Upper lobe of left lung (tissue), 6 donors: ENCODE measurements at regions not wholly inside any gene's neighbourhood (a gene's known extent, or its start where the extent isn't known, plus 50 kb on each side); places are given as distances from the start of the nearest gene placed in this dataset.

Source experiments
- ATAC-seq, 2 donors: fragments of 200-7000 bp; cut with Tn5 transposase; one replicate each; pipeline ENCODE4 v1.9.1; 2022; ENCODE audit warnings: mild to moderate bottlenecking in 2 of 2, moderate library complexity in 2 of 2; ENCODE audit not compliant: low FRiP score in 2 of 2
- DNase-seq, 2 donors: peaks; one replicate each; pipeline ENCODE4 v3.0.0-alpha.2; 2019 to 2020
- H3K27ac ChIP-seq, 4 donors: fragments of 200-600 bp; sonication (generic); one replicate each; pipeline ENCODE4 v1.5.1; 2016 to 2019
- H3K27me3 ChIP-seq, 4 donors: fragments of 200-600 bp; sonication (generic); one replicate each; pipeline ENCODE4 v1.5.1; 2017 to 2019
- H3K36me3 ChIP-seq, 4 donors: fragments of 200-600 bp; sonication (generic); one replicate each; pipeline ENCODE4 v1.5.1; 2016 to 2019
- H3K4me1 ChIP-seq, 4 donors: fragments of 200-600 bp; sonication (generic); one replicate each; pipeline ENCODE4 v1.5.1; 2018 to 2019
- H3K4me3 ChIP-seq, 4 donors: fragments of 200-600 bp; sonication (generic); one replicate each; pipeline ENCODE4 v1.5.1; 2017 to 2019; ENCODE audit warnings: mild to moderate bottlenecking in 2 of 4, moderate library complexity in 1 of 4
- H3K9me3 ChIP-seq, 4 donors: fragments of 200-600 bp; sonication (generic); one replicate each; pipeline ENCODE4 v1.5.1; 2018 to 2019
- CTCF ChIP-seq, 6 experiments: fragments of 450-650 bp in 4 of 6; fragments of 200-600 bp in 2 of 6; sonication (generic) in 2 of 6; IDR thresholded peaks; one replicate each; pipeline ENCODE4 v1.5.1; 2016 to 2019; ENCODE audit warnings: antibody characterized with exemption in 6 of 6
- EP300 ChIP-seq, 4 donors: sonication (generic); formaldehyde crosslinking; IDR thresholded peaks; one replicate each; pipeline ENCODE4 v1.5.1; 2017; ENCODE audit warnings: antibody characterized with exemption in 4 of 4, control low read depth in 2 of 4
- POLR2A ChIP-seq, 4 donors: fragments of 450-650 bp; IDR thresholded peaks; one replicate each; pipeline ENCODE4 v1.5.1; 2016 to 2017; ENCODE audit warnings: antibody characterized with exemption in 4 of 4, mild to moderate bottlenecking in 2 of 4
- POLR2AphosphoS5 ChIP-seq, 2 donors: sonication (generic); formaldehyde crosslinking; IDR thresholded peaks; one replicate each; pipeline ENCODE4 v1.5.1; 2017; ENCODE audit warnings: antibody characterized with exemption in 2 of 2
- WGBS, 2 donors: methylation state at CpG; one replicate each; pipeline ENCODE4 v1.1.5; 2017 to 2018; 5-methylcytosine and 5-hydroxymethylcytosine counted together
- donor health status: DM: no; HTN: no; CAD: no; lungs with moderate emphysema.
- donor health status: DM: no; HTN: yes; CAD: no; lungs with severe emphysema.

GRCh38 chr12:125633686-125634085 lies 568.5 kb downstream of the AACS start:
- ATAC-seq (no peak), DNase-seq (peak in 1 of 2 donors; percentile 75)
- Histone ChIP-seq H3K36me3 (no peaks in the 10 kb centered on the region), H3K4me3 (no peak overlapping the region), H3K4me1 (no peaks in the 10 kb centered on the region), H3K27ac (no peak overlapping the region), H3K9me3 (no peaks in the 10 kb centered on the region), H3K27me3 (no peaks in the 10 kb centered on the region)
- TF ChIP-seq POLR2AphosphoS5 (IDR thresholded peaks at IDR 0.05) (no peak), EP300 (IDR thresholded peaks at IDR 0.05) (no peak), CTCF (IDR thresholded peaks at IDR 0.05) (no peak), POLR2A (IDR thresholded peaks at IDR 0.05) (no peak)

DNA sequence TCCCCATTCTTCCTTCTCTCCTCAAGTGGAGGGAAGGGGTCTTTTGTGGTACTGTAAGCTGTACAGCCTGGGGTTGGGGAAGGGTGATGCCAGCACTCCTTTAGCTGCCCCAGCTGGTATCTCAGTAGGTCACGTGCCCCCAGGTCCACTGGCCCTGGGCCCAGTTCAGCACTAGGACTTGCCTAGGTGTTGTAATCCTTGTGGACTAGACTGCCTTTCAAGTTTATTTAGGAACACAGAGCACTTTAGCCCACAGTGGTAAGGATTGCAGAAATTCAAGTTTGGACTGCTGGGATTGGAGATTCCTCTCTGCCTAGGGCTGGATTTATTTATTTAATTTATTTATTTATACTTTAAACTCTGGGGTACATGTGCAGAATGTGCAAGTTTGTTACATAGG lies 569.6 kb downstream of the AACS start:
- TF ChIP-seq POLR2AphosphoS5 (IDR thresholded peaks at IDR 0.05) (no peak), CTCF (IDR thresholded peaks at IDR 0.05) (no peak), EP300 (IDR thresholded peaks at IDR 0.05) (no peak), POLR2A (IDR thresholded peaks at IDR 0.05) (no peak)

DNA sequence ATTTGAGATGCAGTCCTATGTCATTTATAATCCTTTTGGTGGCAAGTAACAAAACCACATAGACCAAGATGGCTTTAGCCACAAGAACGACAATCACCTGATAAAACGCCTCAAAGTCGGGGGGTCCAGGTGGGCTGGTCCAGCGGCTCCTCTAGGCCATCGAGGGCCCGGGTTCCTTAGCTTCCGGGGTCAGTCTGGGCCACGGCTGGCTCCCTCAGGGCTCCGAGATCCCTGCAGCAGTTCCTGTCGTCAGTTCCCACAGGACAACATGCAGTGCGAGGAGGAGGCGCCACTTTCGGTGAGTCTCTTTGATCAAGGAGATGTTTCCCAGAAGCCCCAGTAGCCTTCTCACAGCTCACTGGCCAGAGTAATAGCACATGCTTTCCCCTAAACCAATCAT lies 574.6 kb downstream of the AACS start:
- no peak for TF ChIP-seq POLR2AphosphoS5 (IDR thresholded peaks at IDR 0.05)
- no peak for TF ChIP-seq POLR2A (IDR thresholded peaks at IDR 0.05)
- TF ChIP-seq CTCF (IDR thresholded peaks at IDR 0.05) = no peak
- no peak for TF ChIP-seq EP300 (IDR thresholded peaks at IDR 0.05)
- Histone ChIP-seq H3K4me3 (no peak overlapping the region), H3K27me3 (no peaks in the 10 kb centered on the region), H3K27ac (no peak overlapping the region), H3K36me3 (no peaks in the 10 kb centered on the region), H3K4me1 (no peaks in the 10 kb centered on the region), H3K9me3 (no peaks in the 10 kb centered on the region)
- 77 to 86% methylated on average over 7 to 13 of the region's 13 CpGs for WGBS, 2 donors
- DNase-seq (peak in 1 of 2 donors; percentile 46), ATAC-seq (no peak)

More for the DNA sequence above, 569.6 kb downstream of the AACS start:
- Histone ChIP-seq H3K4me1 (no peaks in the 10 kb centered on the region), H3K4me3 (no peak overlapping the region), H3K27ac (no peak overlapping the region), H3K9me3 (no peaks in the 10 kb centered on the region), H3K27me3 (no peaks in the 10 kb centered on the region), H3K36me3 (no peaks in the 10 kb centered on the region)
- peak in 1 of 2 donors; percentile 66 for DNase-seq
- no peak for ATAC-seq
- 64% methylated on average over 1 of the region's 1 CpG; no CpG with 5 or more reads in 1 of the 2 donors for WGBS, 2 donors

DNA sequence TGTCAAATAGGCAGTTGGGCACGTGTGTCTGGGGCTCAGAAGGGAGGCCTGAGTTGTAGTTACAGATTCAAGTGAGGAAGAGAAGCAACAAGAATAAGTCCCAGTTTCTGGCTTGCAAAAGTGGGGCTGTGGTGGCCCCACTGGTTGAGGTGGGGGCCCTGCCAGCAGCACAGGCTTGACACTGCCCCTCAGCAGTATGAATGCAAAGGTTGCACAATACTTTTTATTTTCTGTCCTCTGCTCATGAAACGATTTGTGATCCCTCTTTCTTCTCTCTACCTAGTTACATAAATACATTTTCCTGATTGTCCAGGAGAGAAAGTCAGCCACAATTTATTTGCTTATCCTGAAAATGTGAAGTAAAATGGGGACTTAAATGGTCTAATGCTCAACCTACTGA lies 577.8 kb downstream of the AACS start:
- Histone ChIP-seq H3K4me3 (no peak overlapping the region), H3K36me3 (no peaks in the 10 kb centered on the region), H3K4me1 (no peaks in the 10 kb centered on the region), H3K9me3 (no peaks in the 10 kb centered on the region), H3K27ac (no peak overlapping the region), H3K27me3 (no peaks in the 10 kb centered on the region)
- no peak for DNase-seq
- no peak for TF ChIP-seq POLR2A (IDR thresholded peaks at IDR 0.05)
- no peak for ATAC-seq
- 64 to 71% methylated on average over 2 of the region's 2 CpGs for WGBS, 2 donors

DNA sequence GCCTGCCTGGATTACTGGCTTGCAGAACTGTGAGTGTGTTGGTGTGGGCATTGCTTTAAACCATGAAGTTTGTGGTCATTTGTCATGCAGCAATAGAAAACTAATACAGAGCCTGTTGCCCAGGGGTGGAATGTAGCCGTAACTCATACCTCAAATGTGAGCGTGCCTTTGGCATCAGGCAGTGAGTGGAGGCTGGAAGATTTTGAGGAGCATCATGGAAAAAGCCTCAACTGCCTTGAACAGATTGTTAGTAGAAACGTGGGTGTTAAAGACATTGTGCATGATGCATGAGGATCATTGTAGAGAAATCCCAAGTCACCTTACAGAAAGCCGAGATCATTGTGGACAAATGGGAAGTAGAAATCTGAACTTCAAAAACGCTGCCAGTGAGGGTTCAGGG lies 580.5 kb downstream of the AACS start:
- Histone ChIP-seq H3K36me3 (no peaks in the 10 kb centered on the region), H3K27me3 (no peaks in the 10 kb centered on the region), H3K4me1 (no peaks in the 10 kb centered on the region), H3K4me3 (no peak overlapping the region), H3K9me3 (no peaks in the 10 kb centered on the region), H3K27ac (no peak overlapping the region)
- WGBS, 2 donors = 60 to 73% methylated on average over 5 of the region's 5 CpGs
- TF ChIP-seq POLR2AphosphoS5 (IDR thresholded peaks at IDR 0.05) = no peak
- no peak for TF ChIP-seq EP300 (IDR thresholded peaks at IDR 0.05)
- no peak for TF ChIP-seq CTCF (IDR thresholded peaks at IDR 0.05)
- TF ChIP-seq POLR2A (IDR thresholded peaks at IDR 0.05) = no peak
- DNase-seq (no peak), ATAC-seq (no peak)
